ENCODE measurements at regions not wholly inside any gene's neighbourhood (a gene's known extent, or its start where the extent isn't known, plus 50 kb on each side); places are given as distances from the start of the nearest gene placed in this dataset.
A peak's percentile ranks its signal among the peaks of the same experiment; 100 is the strongest.

DNA sequence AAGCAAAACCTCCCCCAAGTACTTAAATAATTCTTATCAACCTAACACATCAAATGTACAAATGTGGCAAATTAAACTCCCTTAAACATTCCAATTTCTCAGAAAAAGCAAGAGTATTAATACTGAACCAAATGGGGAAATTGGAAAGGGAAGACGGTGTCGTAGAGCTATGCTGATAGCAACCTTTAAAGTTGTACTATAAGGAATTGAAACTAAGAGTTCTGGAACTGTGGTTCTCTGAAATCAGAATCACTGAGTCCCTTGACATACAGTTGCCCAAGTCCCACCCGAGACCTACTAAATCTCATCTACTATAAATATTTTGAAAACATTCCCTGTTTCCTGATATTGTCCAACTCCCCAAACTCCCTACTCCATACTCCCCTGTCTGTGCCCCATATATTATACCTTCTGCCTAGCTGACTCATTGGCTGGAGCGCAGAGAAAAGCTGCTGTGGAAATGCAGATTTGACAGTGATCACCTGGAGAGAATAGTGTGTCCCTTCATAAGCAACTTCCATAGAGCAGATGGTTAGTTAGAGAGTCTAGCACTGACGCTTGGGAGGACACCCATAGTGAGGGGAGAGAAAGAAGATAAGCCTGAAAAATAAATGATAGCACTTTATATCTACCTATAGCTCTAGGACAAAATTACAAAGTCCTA, 51.4 kb upstream of the ITM2B start:
- Mint-ChIP-seq H3K4me1 (ENCODE audit: low read depth) (peaks cover 35% of the 10 kb centered on the region), H3K9me3 (no peaks in the 10 kb centered on the region), H3K36me3 (no peaks in the 10 kb centered on the region), H3K27me3 (no peaks in the 10 kb centered on the region), H3K4me3 (no peak overlapping the region), H3K27ac (no peak overlapping the region)
- POLR2A ChIA-PET = no interaction called here
- CTCF ChIA-PET = no interaction called here
- DNase-seq = no peak
- intact Hi-C loops (cut with micrococcal nuclease) = no loop called here

- Mint-ChIP-seq H3K4me3 (no peak overlapping the region), H3K36me3 (no peaks in the 10 kb centered on the region), H3K27me3 (no peaks in the 10 kb centered on the region), H3K4me1 (ENCODE audit: low read depth) (peaks cover 12% of the 10 kb centered on the region), H3K9me3 (no peaks in the 10 kb centered on the region), H3K27ac (no peak overlapping the region)
- POLR2A ChIA-PET = no interaction called here
- DNase-seq = no peak
- CTCF ChIA-PET = no interaction called here
- intact Hi-C loops (cut with micrococcal nuclease) = no loop called here
Observed at GRCh38 chr13:48178126-48178525, 54.9 kb upstream of the ITM2B start.

GRCh38 chr13:48176781-48177180, 56.2 kb upstream of the ITM2B start:
- DNase-seq = no peak
- POLR2A ChIA-PET = no interaction called here
- Mint-ChIP-seq H3K9me3 (no peaks in the 10 kb centered on the region), H3K27ac (no peak overlapping the region), H3K4me3 (no peak overlapping the region), H3K27me3 (no peaks in the 10 kb centered on the region), H3K4me1 (ENCODE audit: low read depth) (peaks cover 5% of the 10 kb centered on the region), H3K36me3 (no peaks in the 10 kb centered on the region)
- CTCF ChIA-PET = no interaction called here
- intact Hi-C loops (cut with micrococcal nuclease) = no loop called here

DNA sequence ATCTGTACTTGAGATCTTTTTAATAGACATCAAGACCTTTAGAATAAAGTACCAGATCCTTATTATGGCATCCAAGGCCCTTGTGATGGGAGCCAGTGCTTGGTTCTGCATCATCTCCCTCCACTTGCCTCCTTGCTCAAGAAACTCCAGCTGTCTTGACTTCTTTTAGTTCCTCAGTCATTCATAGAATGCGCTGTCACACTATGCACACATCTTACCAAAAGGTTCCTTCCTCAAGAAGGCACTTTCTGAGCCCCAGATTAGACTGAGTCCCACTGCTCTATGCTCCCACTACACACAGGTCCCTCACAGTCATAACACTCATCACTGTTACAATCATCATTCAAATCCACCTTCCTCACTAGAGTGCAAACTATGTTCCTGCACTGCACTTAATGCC, 57.8 kb upstream of the ITM2B start:
- DNase-seq = no peak
- H3K27me3 Mint-ChIP-seq = no peaks in the 10 kb centered on the region
- POLR2A ChIA-PET = no interaction called here
- no peak overlapping the region for H3K4me3 Mint-ChIP-seq
- H3K4me1 Mint-ChIP-seq (ENCODE audit: low read depth) = no peaks in the 10 kb centered on the region
- intact Hi-C loops (cut with micrococcal nuclease) = no loop called here
- no peaks in the 10 kb centered on the region for H3K36me3 Mint-ChIP-seq
- CTCF ChIA-PET = no interaction called here
- H3K27ac Mint-ChIP-seq = no peak overlapping the region
- no peaks in the 10 kb centered on the region for H3K9me3 Mint-ChIP-seq

- Mint-ChIP-seq H3K27me3 (no peaks in the 10 kb centered on the region), H3K27ac (no peak overlapping the region), H3K4me3 (no peak overlapping the region), H3K36me3 (no peaks in the 10 kb centered on the region), H3K4me1 (ENCODE audit: low read depth) (no peaks in the 10 kb centered on the region), H3K9me3 (no peaks in the 10 kb centered on the region)
- intact Hi-C loops (cut with micrococcal nuclease) = no loop called here
- ChIA-PET POLR2A (no interaction called here), CTCF (no interaction called here)
- DNase-seq = no peak
Observed at GRCh38 chr13:48167866-48168265, 65.1 kb upstream of the ITM2B start.

GRCh38 chr13:48165727-48166126, 67.3 kb upstream of the ITM2B start:
- no peak overlapping the region for H3K27ac Mint-ChIP-seq
- peaks cover 13% of the 10 kb centered on the region for H3K4me1 Mint-ChIP-seq (ENCODE audit: low read depth)
- DNase-seq = no peak
- POLR2A ChIA-PET = no interaction called here
- H3K9me3 Mint-ChIP-seq = no peaks in the 10 kb centered on the region
- intact Hi-C loops (cut with micrococcal nuclease) = no loop called here
- no peaks in the 10 kb centered on the region for H3K36me3 Mint-ChIP-seq
- no peak overlapping the region for H3K4me3 Mint-ChIP-seq
- no peaks in the 10 kb centered on the region for H3K27me3 Mint-ChIP-seq
- CTCF ChIA-PET = no interaction called here

DNA sequence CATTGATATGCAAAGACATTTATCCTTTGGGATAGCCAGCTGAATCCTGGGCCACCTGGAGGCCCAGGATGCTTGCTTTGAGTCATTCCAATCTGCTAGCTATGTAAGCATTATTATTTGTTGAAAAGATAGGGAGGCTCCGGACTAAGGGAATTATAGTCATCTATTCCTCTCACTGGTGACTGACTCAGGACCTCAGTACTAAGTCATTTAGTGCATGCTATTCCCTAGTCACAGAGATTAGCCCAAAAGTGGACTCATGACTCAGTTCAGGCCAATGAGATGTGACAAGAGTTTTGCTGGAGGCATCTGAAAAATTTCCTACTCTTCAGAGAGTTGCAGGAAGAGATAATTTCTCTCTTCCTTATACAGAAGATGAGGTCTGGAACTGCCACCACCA, 67.9 kb upstream of the ITM2B start:
- intact Hi-C loops (cut with micrococcal nuclease) = no loop called here

GRCh38 chr13:48163061-48163460, 68.2 kb upstream of the MED4 start:
- no peak overlapping the region for H3K4me3 Mint-ChIP-seq
- no peak for DNase-seq
- H3K36me3 Mint-ChIP-seq = no peaks in the 10 kb centered on the region
- peaks cover 40% of the 10 kb centered on the region for H3K4me1 Mint-ChIP-seq (ENCODE audit: low read depth)
- intact Hi-C loops (cut with micrococcal nuclease) = no loop called here
- no peak overlapping the region for H3K27ac Mint-ChIP-seq
- H3K27me3 Mint-ChIP-seq = no peaks in the 10 kb centered on the region
- ChIA-PET POLR2A (no interaction called here), CTCF (interaction anchor here (1.1 kb wide), 1 partner anchor 126 kb away, joined by 3 read pairs; the partner anchor contains the start of gene NUDT15)
- H3K9me3 Mint-ChIP-seq = no peaks in the 10 kb centered on the region

More for the DNA sequence above, 67.9 kb upstream of the ITM2B start:
- no peaks in the 10 kb centered on the region for H3K36me3 Mint-ChIP-seq
- no peaks in the 10 kb centered on the region for H3K9me3 Mint-ChIP-seq
- no peaks in the 10 kb centered on the region for H3K27me3 Mint-ChIP-seq
- no peak overlapping the region for H3K27ac Mint-ChIP-seq
- H3K4me1 Mint-ChIP-seq (ENCODE audit: low read depth) = peaks cover 20% of the 10 kb centered on the region
- ChIA-PET CTCF (no interaction called here), POLR2A (no interaction called here)
- no peak overlapping the region for H3K4me3 Mint-ChIP-seq
- DNase-seq = no peak

- POLR2A ChIA-PET = no interaction called here
- DNase-seq = no peak
- CTCF ChIA-PET = interaction anchor here (0.6 to 1.1 kb wide), 3 partner anchors 8 to 125 kb away, joined by 3 to 4 read pairs (median 3); partner anchors contain the start of gene NUDT15
- H3K4me3 Mint-ChIP-seq = no peak overlapping the region
- H3K9me3 Mint-ChIP-seq = no peaks in the 10 kb centered on the region
- H3K36me3 Mint-ChIP-seq = no peaks in the 10 kb centered on the region
- intact Hi-C loops (cut with micrococcal nuclease) = no loop called here
- no peaks in the 10 kb centered on the region for H3K27me3 Mint-ChIP-seq
- no peak overlapping the region for H3K27ac Mint-ChIP-seq
- H3K4me1 Mint-ChIP-seq (ENCODE audit: low read depth) = peaks cover 41% of the 10 kb centered on the region
Observed at GRCh38 chr13:48162217-48162616, 67.3 kb upstream of the MED4 start.

- Mint-ChIP-seq H3K27ac (no peak overlapping the region), H3K9me3 (no peaks in the 10 kb centered on the region), H3K4me1 (ENCODE audit: low read depth) (peaks cover 42% of the 10 kb centered on the region), H3K27me3 (no peaks in the 10 kb centered on the region), H3K36me3 (no peaks in the 10 kb centered on the region), H3K4me3 (no peak overlapping the region)
- intact Hi-C loops (cut with micrococcal nuclease) = no loop called here
- no peak for DNase-seq
- ChIA-PET POLR2A (no interaction called here), CTCF (interaction anchor here (0.8 kb wide), 1 partner anchor 21 kb away, joined by 4 read pairs; no protein-coding TSS in a partner anchor)
Observed at GRCh38 chr13:48161530-48162179, 66.8 kb upstream of the MED4 start.

DNA sequence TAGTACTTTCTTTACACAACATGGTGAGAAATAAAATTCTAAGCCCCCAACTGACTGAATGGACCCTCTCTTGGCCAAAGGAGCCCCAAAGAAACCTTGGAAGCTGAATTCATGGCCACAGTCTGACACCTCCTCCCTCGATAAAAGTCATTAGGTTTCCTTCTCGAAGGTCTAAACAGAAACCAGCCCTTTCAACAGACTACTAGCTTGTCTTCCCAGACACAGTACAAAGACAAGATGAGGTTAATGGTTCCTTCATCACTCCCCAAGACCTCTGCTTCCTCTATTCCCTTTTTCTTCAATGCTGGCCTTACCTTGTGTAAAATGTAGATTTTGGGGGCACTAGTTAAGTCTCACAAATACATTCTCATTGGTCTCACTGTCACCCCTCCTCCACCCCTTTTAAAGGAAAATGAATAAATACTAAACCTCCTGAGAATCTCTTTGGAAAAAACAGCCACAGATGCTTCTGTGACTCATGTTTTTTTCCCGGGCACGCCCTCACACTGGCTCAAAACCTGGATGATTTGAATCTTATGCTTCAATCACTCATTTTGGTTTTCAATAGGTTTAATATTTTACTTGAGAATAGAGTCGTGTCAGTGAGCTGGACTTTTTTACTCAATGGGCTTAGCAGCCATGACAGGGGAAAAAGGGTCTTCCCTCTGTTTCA, 65.8 kb upstream of the MED4 start:
- H3K4me1 Mint-ChIP-seq (ENCODE audit: low read depth) = peaks cover 51% of the 10 kb centered on the region
- CTCF ChIA-PET = no interaction called here
- H3K9me3 Mint-ChIP-seq = no peaks in the 10 kb centered on the region
- no peak overlapping the region for H3K4me3 Mint-ChIP-seq
- peak overlapping the region; percentile 55 for H3K27ac Mint-ChIP-seq
- DNase-seq = peak; percentile 37
- H3K27me3 Mint-ChIP-seq = no peaks in the 10 kb centered on the region
- POLR2A ChIA-PET = no interaction called here
- intact Hi-C loops (cut with micrococcal nuclease) = no loop called here
- no peaks in the 10 kb centered on the region for H3K36me3 Mint-ChIP-seq

DNA sequence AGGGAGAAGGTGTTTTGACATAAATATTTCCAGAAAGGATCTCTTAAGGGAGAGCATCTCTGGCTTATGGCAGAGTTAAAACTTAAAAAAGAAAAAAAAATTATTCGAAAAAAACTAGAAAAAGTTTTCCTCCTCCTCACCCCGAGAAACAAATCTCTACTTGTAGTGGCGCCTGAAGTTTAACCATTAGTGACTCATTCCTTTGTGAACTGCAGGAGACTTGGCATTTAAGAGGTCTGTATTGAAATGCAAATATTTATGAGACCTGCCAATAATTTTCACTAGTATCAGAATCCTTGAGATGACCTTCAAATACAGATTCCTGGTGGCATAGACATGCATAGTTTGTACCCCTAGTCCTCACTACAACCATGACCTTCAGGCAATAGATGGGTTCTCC, 64.9 kb upstream of the MED4 start:
- CTCF ChIA-PET = no interaction called here
- no peak for DNase-seq
- POLR2A ChIA-PET = no interaction called here
- no peaks in the 10 kb centered on the region for H3K36me3 Mint-ChIP-seq
- peak overlapping the region; percentile 55 for H3K27ac Mint-ChIP-seq
- no peak overlapping the region for H3K4me3 Mint-ChIP-seq
- H3K4me1 Mint-ChIP-seq (ENCODE audit: low read depth) = peaks cover 60% of the 10 kb centered on the region
- no peaks in the 10 kb centered on the region for H3K9me3 Mint-ChIP-seq
- H3K27me3 Mint-ChIP-seq = no peaks in the 10 kb centered on the region
- intact Hi-C loops (cut with micrococcal nuclease) = loop anchor here (10.0 kb wide), 3 partner anchors 245 to 1865 kb away; partner anchors contain the start of gene CYSLTR2

- CTCF ChIA-PET = no interaction called here
- H3K9me3 Mint-ChIP-seq = no peaks in the 10 kb centered on the region
- POLR2A ChIA-PET = no interaction called here
- peaks cover 64% of the 10 kb centered on the region for H3K4me1 Mint-ChIP-seq (ENCODE audit: low read depth)
- H3K36me3 Mint-ChIP-seq = no peaks in the 10 kb centered on the region
- intact Hi-C loops (cut with micrococcal nuclease) = loop anchor here (10.0 kb wide), 3 partner anchors 245 to 1865 kb away; partner anchors contain the start of gene CYSLTR2
- peak; percentile 37 for DNase-seq
- no peaks in the 10 kb centered on the region for H3K27me3 Mint-ChIP-seq
- peak overlapping the region; percentile 15 for H3K27ac Mint-ChIP-seq
- H3K4me3 Mint-ChIP-seq = no peak overlapping the region
Observed at GRCh38 chr13:48159401-48159800, 64.5 kb upstream of the MED4 start.
